Left renal pelvis (tissue), 4 donors: ENCODE measurements at regions not wholly inside any gene's neighbourhood (a gene's known extent, or its start where the extent isn't known, plus 50 kb on each side); places are given as distances from the start of the nearest gene placed in this dataset.
A peak's percentile ranks its signal among the peaks of the same experiment; 100 is the strongest.

Experiments
- DNase-seq, 4 donors: peaks; one replicate each; pipeline ENCODE4 v3.0.0-alpha.2; 2013; ENCODE audit warnings: low read depth in 4 of 4, low spot score in 3 of 4

GRCh38 chr9:550333-550732 lies 291.2 kb upstream of the DMRT1 start:
- DNase-seq: peak in 1 of 4 donors; percentile 54

- no peak for DNase-seq
These were observed 289.2 kb upstream of the DMRT1 start for GRCh38 chr9:551986-552929.

- DNase-seq: no peak
These were observed 286.0 kb upstream of the DMRT1 start for GRCh38 chr9:555493-555892.

GRCh38 chr9:556199-556598 lies 285.3 kb upstream of the DMRT1 start:
- no peak for DNase-seq

- DNase-seq: no peak
These were observed 284.8 kb upstream of the DMRT1 start for GRCh38 chr9:556675-557074.

- DNase-seq: no peak
These were observed 283.8 kb upstream of the DMRT1 start for GRCh38 chr9:557601-558201.

GRCh38 chr9:561427-561826 lies 280.1 kb upstream of the DMRT1 start:
- DNase-seq: no peak

GRCh38 chr9:563200-563599 lies 278.3 kb upstream of the DMRT1 start:
- no peak for DNase-seq

- DNase-seq: no peak
These were observed 276.0 kb upstream of the DMRT1 start for GRCh38 chr9:565528-565927.

GRCh38 chr9:567128-567746 lies 274.3 kb upstream of the DMRT1 start:
- DNase-seq: no peak

- no peak for DNase-seq
These were observed 273.7 kb upstream of the DMRT1 start for GRCh38 chr9:567747-568305.

GRCh38 chr9:569296-569695 lies 272.2 kb upstream of the DMRT1 start:
- no peak for DNase-seq

- DNase-seq: no peak
These were observed 271.3 kb upstream of the DMRT1 start for GRCh38 chr9:570187-570586.

GRCh38 chr9:571066-571465 lies 270.4 kb upstream of the DMRT1 start:
- DNase-seq: no peak

- no peak for DNase-seq
These were observed 269.8 kb upstream of the DMRT1 start for GRCh38 chr9:571741-572140.

GRCh38 chr9:573691-574410 lies 267.6 kb upstream of the DMRT1 start:
- peak in 3 of 4 donors; percentile 29 to 51 (median 38) for DNase-seq

GRCh38 chr9:575139-575538 lies 266.4 kb upstream of the DMRT1 start:
- no peak for DNase-seq

- DNase-seq: no peak
These were observed 260.7 kb upstream of the DMRT1 start for GRCh38 chr9:580652-581342.

GRCh38 chr9:581673-582497 lies 259.6 kb upstream of the DMRT1 start:
- DNase-seq: no peak
